ENCODE measurements at regions not wholly inside any gene's neighbourhood (a gene's known extent, or its start where the extent isn't known, plus 50 kb on each side); places are given as distances from the start of the nearest gene placed in this dataset.

GRCh38 chr5:89936576-89936975 lies 473.0 kb downstream of the CETN3 start:
- no peaks in the 10 kb centered on the region for H3K27me3 ChIP-seq (ENCODE audit: control insufficient read depth in 1 of 2, insufficient read depth in 2 of 2, low read length in 1 of 2)
- intact Hi-C loops (cut with DNase I), result no loop called here
- DNase-seq (no peak), ATAC-seq (ENCODE audit: low FRiP score) (no peak)
- H3K27ac ChIP-seq (ENCODE audit: low read depth in 1 of 2, low read length in 2 of 2), result no peak overlapping the region
- H3K4me3 ChIP-seq (ENCODE audit: low read length in 2 of 2), result no peak overlapping the region
- H3K9me3 ChIP-seq (ENCODE audit: control insufficient read depth, low read length), result no peaks in the 10 kb centered on the region
- no peaks in the 10 kb centered on the region for H3K36me3 ChIP-seq (ENCODE audit: control insufficient read depth in 1 of 2, insufficient read depth in 2 of 2, low read length in 1 of 2)
- 95 to 96% methylated on average over 3 of the region's 3 CpGs for WGBS, 2 donors
- peaks cover 0 to 6% of the 10 kb centered on the region in 2 donors for H3K4me1 ChIP-seq (ENCODE audit: control insufficient read depth in 1 of 2, insufficient read depth in 2 of 2, low read length in 2 of 2)

DNA sequence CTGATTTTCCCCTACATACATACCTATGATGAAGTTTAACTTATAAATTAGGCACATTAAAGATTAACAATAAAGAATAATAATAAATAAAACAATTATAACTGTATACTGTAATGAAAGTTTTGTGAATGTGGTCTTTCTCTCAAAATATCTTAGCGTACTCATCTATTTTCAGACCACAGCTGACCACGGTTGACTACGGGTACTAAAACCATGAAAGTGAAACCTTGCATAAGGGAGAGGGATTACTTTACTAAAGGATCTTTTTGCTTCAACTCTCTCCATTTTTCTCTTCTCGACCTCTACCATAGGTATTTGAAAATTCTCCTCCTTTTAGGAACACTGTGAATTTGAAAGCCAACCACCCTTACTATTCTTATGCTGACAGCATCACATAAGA lies 475.5 kb downstream of the CETN3 start:
- H3K36me3 ChIP-seq (ENCODE audit: control insufficient read depth in 1 of 2, insufficient read depth in 2 of 2, low read length in 1 of 2), result no peaks in the 10 kb centered on the region
- no peak overlapping the region for H3K27ac ChIP-seq (ENCODE audit: low read depth in 1 of 2, low read length in 2 of 2)
- DNase-seq, result no peak
- H3K27me3 ChIP-seq (ENCODE audit: control insufficient read depth in 1 of 2, insufficient read depth in 2 of 2, low read length in 1 of 2), result no peaks in the 10 kb centered on the region
- H3K9me3 ChIP-seq (ENCODE audit: control insufficient read depth, low read length), result no peaks in the 10 kb centered on the region
- intact Hi-C loops (cut with DNase I), result no loop called here
- ATAC-seq (ENCODE audit: low FRiP score), result no peak
- no peak overlapping the region for H3K4me3 ChIP-seq (ENCODE audit: low read length in 2 of 2)
- H3K4me1 ChIP-seq (ENCODE audit: control insufficient read depth in 1 of 2, insufficient read depth in 2 of 2, low read length in 2 of 2), result peaks cover 0 to 6% of the 10 kb centered on the region in 2 donors
- WGBS, 2 donors, result 94% methylated on average over 4 of the region's 4 CpGs

DNA sequence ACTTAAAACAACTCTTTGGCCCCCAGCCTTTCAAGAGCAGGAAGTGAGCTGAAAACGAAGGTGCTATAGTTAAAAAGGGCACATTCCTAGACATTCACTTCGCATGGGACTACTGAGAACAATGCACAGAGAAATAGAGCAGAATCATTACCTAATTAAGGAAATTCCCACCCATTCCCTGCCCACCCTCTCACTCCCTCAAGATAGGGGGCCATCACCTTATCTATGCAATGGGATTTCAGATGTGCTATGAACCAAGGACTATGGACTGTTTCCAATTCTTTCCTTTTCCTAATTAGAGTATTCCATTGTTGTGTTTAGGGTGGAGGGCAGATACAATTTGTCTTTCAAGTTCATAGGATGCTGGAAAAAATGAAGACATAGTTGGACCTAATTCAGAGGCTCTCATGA lies 476.8 kb downstream of the CETN3 start:
- Histone ChIP-seq H3K4me3 (ENCODE audit: low read length in 2 of 2) (no peak overlapping the region), H3K27me3 (ENCODE audit: control insufficient read depth in 1 of 2, insufficient read depth in 2 of 2, low read length in 1 of 2) (no peaks in the 10 kb centered on the region), H3K36me3 (ENCODE audit: control insufficient read depth in 1 of 2, insufficient read depth in 2 of 2, low read length in 1 of 2) (no peaks in the 10 kb centered on the region), H3K9me3 (ENCODE audit: control insufficient read depth, low read length) (no peaks in the 10 kb centered on the region), H3K27ac (ENCODE audit: low read depth in 1 of 2, low read length in 2 of 2) (no peak overlapping the region), H3K4me1 (ENCODE audit: control insufficient read depth in 1 of 2, insufficient read depth in 2 of 2, low read length in 2 of 2) (peaks cover 0 to 6% of the 10 kb centered on the region in 2 donors)
- ATAC-seq (ENCODE audit: low FRiP score) (no peak), DNase-seq (no peak)
- intact Hi-C loops (cut with DNase I), result no loop called here
- WGBS, 2 donors, result 16 to 25% methylated on average over 2 of the region's 2 CpGs

- ATAC-seq (ENCODE audit: low FRiP score), result no peak
- Histone ChIP-seq H3K27ac (ENCODE audit: low read depth in 1 of 2, low read length in 2 of 2) (no peak overlapping the region), H3K4me3 (ENCODE audit: low read length in 2 of 2) (no peak overlapping the region), H3K27me3 (ENCODE audit: control insufficient read depth in 1 of 2, insufficient read depth in 2 of 2, low read length in 1 of 2) (no peaks in the 10 kb centered on the region), H3K36me3 (ENCODE audit: control insufficient read depth in 1 of 2, insufficient read depth in 2 of 2, low read length in 1 of 2) (no peaks in the 10 kb centered on the region), H3K4me1 (ENCODE audit: control insufficient read depth in 1 of 2, insufficient read depth in 2 of 2, low read length in 2 of 2) (peaks cover 0 to 6% of the 10 kb centered on the region in 2 donors), H3K9me3 (ENCODE audit: control insufficient read depth, low read length) (no peaks in the 10 kb centered on the region)
- intact Hi-C loops (cut with DNase I), result no loop called here
- DNase-seq, result no peak
- WGBS, 2 donors, result 4 to 5% methylated on average over 5 of the region's 5 CpGs
Observed at GRCh38 chr5:89930591-89931392, 478.8 kb downstream of the CETN3 start.

DNA sequence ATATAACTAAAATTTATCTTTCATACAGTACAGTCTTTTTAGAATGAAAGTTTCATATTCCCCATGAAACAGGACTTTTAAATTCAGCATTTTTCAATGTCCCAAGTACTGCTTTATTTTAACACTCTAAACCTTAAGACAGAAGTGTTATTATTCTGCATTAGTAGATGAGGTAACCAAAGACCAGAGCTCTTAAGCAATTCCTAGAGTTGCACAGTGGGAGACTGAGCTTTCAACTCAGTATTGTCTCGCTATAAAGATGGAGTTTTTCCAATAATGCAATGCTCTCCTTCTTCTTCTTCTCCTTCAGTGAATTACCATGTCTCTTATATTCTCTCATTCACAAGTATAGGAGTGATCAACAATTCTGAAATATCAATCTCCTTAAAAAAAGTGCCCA lies 479.7 kb downstream of the CETN3 start:
- no peaks in the 10 kb centered on the region for H3K36me3 ChIP-seq (ENCODE audit: control insufficient read depth in 1 of 2, insufficient read depth in 2 of 2, low read length in 1 of 2)
- H3K4me3 ChIP-seq (ENCODE audit: low read length in 2 of 2), result no peak overlapping the region
- H3K4me1 ChIP-seq (ENCODE audit: control insufficient read depth in 1 of 2, insufficient read depth in 2 of 2, low read length in 2 of 2), result peaks cover 0 to 6% of the 10 kb centered on the region in 2 donors
- WGBS, 2 donors, result 88 to 89% methylated on average over 1 of the region's 1 CpG
- H3K27ac ChIP-seq (ENCODE audit: low read depth in 1 of 2, low read length in 2 of 2), result no peak overlapping the region
- ATAC-seq (ENCODE audit: low FRiP score) (no peak), DNase-seq (no peak)
- H3K9me3 ChIP-seq (ENCODE audit: control insufficient read depth, low read length), result no peaks in the 10 kb centered on the region
- H3K27me3 ChIP-seq (ENCODE audit: control insufficient read depth in 1 of 2, insufficient read depth in 2 of 2, low read length in 1 of 2), result no peaks in the 10 kb centered on the region
- intact Hi-C loops (cut with DNase I), result no loop called here

DNA sequence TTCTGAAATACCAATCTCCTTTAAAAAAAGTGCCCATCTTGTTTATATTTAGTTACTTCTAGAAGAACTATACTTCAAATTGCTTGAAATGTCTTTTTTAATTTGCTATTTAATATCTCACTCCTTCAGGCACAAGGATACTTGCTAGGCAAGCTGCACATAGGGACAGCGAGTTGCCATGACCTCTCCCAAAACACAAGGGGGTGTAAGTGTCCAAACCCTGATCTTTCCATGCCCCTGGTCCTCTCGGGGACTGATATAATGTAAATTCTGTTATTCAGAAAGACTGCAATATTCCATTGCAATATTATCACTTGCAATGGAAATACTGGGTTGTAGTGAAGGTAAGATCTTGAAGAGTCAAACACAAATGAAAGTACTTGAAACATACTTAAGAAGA lies 480.4 kb downstream of the CETN3 start:
- Histone ChIP-seq H3K4me1 (ENCODE audit: control insufficient read depth in 1 of 2, insufficient read depth in 2 of 2, low read length in 2 of 2) (peaks cover 0 to 6% of the 10 kb centered on the region in 2 donors), H3K27me3 (ENCODE audit: control insufficient read depth in 1 of 2, insufficient read depth in 2 of 2, low read length in 1 of 2) (no peaks in the 10 kb centered on the region), H3K4me3 (ENCODE audit: low read length in 2 of 2) (no peak overlapping the region), H3K9me3 (ENCODE audit: control insufficient read depth, low read length) (no peaks in the 10 kb centered on the region), H3K27ac (ENCODE audit: low read depth in 1 of 2, low read length in 2 of 2) (no peak overlapping the region), H3K36me3 (ENCODE audit: control insufficient read depth in 1 of 2, insufficient read depth in 2 of 2, low read length in 1 of 2) (no peaks in the 10 kb centered on the region)
- intact Hi-C loops (cut with DNase I), result no loop called here
- DNase-seq, result no peak
- WGBS, 2 donors, result 72 to 74% methylated on average over 2 of the region's 2 CpGs
- ATAC-seq (ENCODE audit: low FRiP score), result no peak

DNA sequence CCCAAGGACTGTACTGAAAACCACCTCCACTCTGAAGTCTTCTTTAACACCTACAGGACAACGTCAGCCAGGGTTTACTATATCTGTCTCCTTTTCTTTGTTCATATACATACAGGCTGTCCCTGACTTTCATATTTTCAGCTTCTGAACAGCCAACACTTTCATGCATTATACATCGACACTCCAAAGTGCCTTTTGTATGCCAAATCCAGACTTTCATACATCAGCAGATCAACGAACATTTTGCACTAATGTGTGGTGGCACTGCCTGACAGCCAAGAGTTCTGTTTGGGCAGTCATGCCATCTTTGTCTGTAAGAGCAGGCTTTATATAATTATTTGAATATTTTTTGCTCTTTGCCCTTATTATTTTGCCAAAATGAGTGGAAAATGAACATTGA lies 487.4 kb downstream of the CETN3 start:
- Histone ChIP-seq H3K9me3 (ENCODE audit: control insufficient read depth, low read length) (no peaks in the 10 kb centered on the region), H3K27ac (ENCODE audit: low read depth in 1 of 2, low read length in 2 of 2) (no peak overlapping the region), H3K4me3 (ENCODE audit: low read length in 2 of 2) (no peak overlapping the region), H3K27me3 (ENCODE audit: control insufficient read depth in 1 of 2, insufficient read depth in 2 of 2, low read length in 1 of 2) (no peaks in the 10 kb centered on the region), H3K36me3 (ENCODE audit: control insufficient read depth in 1 of 2, insufficient read depth in 2 of 2, low read length in 1 of 2) (no peaks in the 10 kb centered on the region), H3K4me1 (ENCODE audit: control insufficient read depth in 1 of 2, insufficient read depth in 2 of 2, low read length in 2 of 2) (peaks cover 0 to 2% of the 10 kb centered on the region in 2 donors)
- DNase-seq, result no peak
- WGBS, 2 donors, result 89 to 93% methylated on average over 3 of the region's 3 CpGs
- intact Hi-C loops (cut with DNase I), result no loop called here
- no peak for ATAC-seq (ENCODE audit: low FRiP score)

- peaks cover 0 to 2% of the 10 kb centered on the region in 2 donors for H3K4me1 ChIP-seq (ENCODE audit: control insufficient read depth in 1 of 2, insufficient read depth in 2 of 2, low read length in 2 of 2)
- H3K4me3 ChIP-seq (ENCODE audit: low read length in 2 of 2), result no peak overlapping the region
- H3K9me3 ChIP-seq (ENCODE audit: control insufficient read depth, low read length), result no peaks in the 10 kb centered on the region
- ATAC-seq (ENCODE audit: low FRiP score) (no peak), DNase-seq (no peak)
- H3K27me3 ChIP-seq (ENCODE audit: control insufficient read depth in 1 of 2, insufficient read depth in 2 of 2, low read length in 1 of 2), result no peaks in the 10 kb centered on the region
- WGBS, 2 donors, result 99 to 100% methylated on average over 1 of the region's 1 CpG
- no peak overlapping the region for H3K27ac ChIP-seq (ENCODE audit: low read depth in 1 of 2, low read length in 2 of 2)
- no peaks in the 10 kb centered on the region for H3K36me3 ChIP-seq (ENCODE audit: control insufficient read depth in 1 of 2, insufficient read depth in 2 of 2, low read length in 1 of 2)
- intact Hi-C loops (cut with DNase I), result no loop called here
Observed at GRCh38 chr5:89917112-89917511, 492.4 kb downstream of the CETN3 start.

DNA sequence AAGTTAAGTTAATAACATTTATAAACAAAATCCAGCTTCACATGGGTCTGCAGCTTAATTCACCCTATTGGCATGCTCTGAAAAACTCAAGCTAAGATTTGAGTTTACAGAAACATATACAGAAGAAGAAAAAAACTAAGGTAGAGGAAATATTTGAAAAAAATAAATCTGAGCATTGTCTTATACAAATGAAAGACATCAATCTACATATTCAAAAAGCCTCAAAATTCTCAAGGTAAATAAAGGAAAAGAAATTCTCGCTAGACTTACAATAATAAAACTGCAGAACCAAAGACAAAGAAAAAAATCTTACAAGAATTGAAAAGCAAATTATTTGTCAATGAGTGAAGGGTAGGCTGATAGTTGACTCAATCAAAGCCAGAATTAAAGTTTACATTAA lies 493.4 kb downstream of the CETN3 start:
- no peak overlapping the region for H3K27ac ChIP-seq (ENCODE audit: low read depth in 1 of 2, low read length in 2 of 2)
- H3K9me3 ChIP-seq (ENCODE audit: control insufficient read depth, low read length), result no peaks in the 10 kb centered on the region
- H3K4me1 ChIP-seq (ENCODE audit: control insufficient read depth in 1 of 2, insufficient read depth in 2 of 2, low read length in 2 of 2), result peaks cover 0 to 2% of the 10 kb centered on the region in 2 donors
- H3K4me3 ChIP-seq (ENCODE audit: low read length in 2 of 2), result no peak overlapping the region
- H3K36me3 ChIP-seq (ENCODE audit: control insufficient read depth in 1 of 2, insufficient read depth in 2 of 2, low read length in 1 of 2), result no peaks in the 10 kb centered on the region
- 98 to 100% methylated on average over 1 of the region's 1 CpG for WGBS, 2 donors
- H3K27me3 ChIP-seq (ENCODE audit: control insufficient read depth in 1 of 2, insufficient read depth in 2 of 2, low read length in 1 of 2), result no peaks in the 10 kb centered on the region
- ATAC-seq (ENCODE audit: low FRiP score) (no peak), DNase-seq (no peak)
- intact Hi-C loops (cut with DNase I), result no loop called here
